RWPE2 (cell line): ENCODE measurements at regions not wholly inside any gene's neighbourhood (a gene's known extent, or its start where the extent isn't known, plus 50 kb on each side); places are given as distances from the start of the nearest gene placed in this dataset.

Experiments used
- ATAC-seq: fragments of 200-7000 bp; cut with Tn5 transposase; 3 replicates; pipeline ENCODE4 v1.9.1; 2021; ENCODE audit warnings: low read depth
- DNase-seq: peaks from one replicate; pipeline ENCODE4 v3.0.0-alpha.2; 2020; ENCODE audit warnings: low spot score
- H3K27ac ChIP-seq: fragments of 450-650 bp; 2 replicates; pipeline ENCODE4 v1.5.1; 2017; ENCODE audit warnings: mild to moderate bottlenecking; ENCODE audit not compliant: poor library complexity, severe bottlenecking
- H3K27me3 ChIP-seq: fragments of 250-450 bp; sonication (Bioruptor Pico); 2 replicates; pipeline ENCODE4 v1.5.1; 2021; ENCODE audit warnings: mild to moderate bottlenecking, moderate library complexity; ENCODE audit not compliant: insufficient read depth, poor library complexity, severe bottlenecking
- H3K36me3 ChIP-seq: fragments of 250-450 bp; sonication (Bioruptor Pico); 2 replicates; pipeline ENCODE4 v1.5.1; 2020; ENCODE audit warnings: low read depth, mild to moderate bottlenecking, moderate library complexity
- H3K4me1 ChIP-seq: fragments of 250-450 bp; sonication (Bioruptor Pico); 2 replicates; pipeline ENCODE4 v1.5.1; 2021; ENCODE audit warnings: mild to moderate bottlenecking, moderate library complexity; ENCODE audit not compliant: insufficient read depth, poor library complexity, severe bottlenecking
- H3K4me3 ChIP-seq: fragments of 250-450 bp; sonication (Bioruptor Pico); 2 replicates; pipeline ENCODE4 v1.5.1; 2021; ENCODE audit warnings: mild to moderate bottlenecking, moderate library complexity; ENCODE audit not compliant: severe bottlenecking
- H3K9me3 ChIP-seq: fragments of 250-450 bp; sonication (Bioruptor Pico); 2 replicates; pipeline ENCODE4 v1.5.1; 2021; ENCODE audit warnings: mild to moderate bottlenecking, moderate library complexity; ENCODE audit not compliant: severe bottlenecking
- CTCF ChIP-seq: fragments of 450-650 bp; IDR thresholded peaks from one replicate; pipeline ENCODE4 v1.5.1; 2017; ENCODE audit warnings: mild to moderate bottlenecking, moderate library complexity; ENCODE audit not compliant: poor library complexity, severe bottlenecking

- Histone ChIP-seq H3K27me3 (no peaks in the 10 kb centered on the region), H3K9me3 (no peaks in the 10 kb centered on the region), H3K4me1 (no peaks in the 10 kb centered on the region), H3K27ac (no peak overlapping the region), H3K4me3 (no peak overlapping the region), H3K36me3 (no peaks in the 10 kb centered on the region)
- DNase-seq (peak; percentile 29), ATAC-seq (no peak)
- TF ChIP-seq CTCF: no peak
Observed at GRCh38 chr3:176362191-176362731, 835.0 kb downstream of the TBL1XR1 start.

- Histone ChIP-seq H3K27ac (no peak overlapping the region), H3K27me3 (no peaks in the 10 kb centered on the region), H3K4me1 (no peaks in the 10 kb centered on the region), H3K9me3 (no peaks in the 10 kb centered on the region), H3K4me3 (no peak overlapping the region), H3K36me3 (no peaks in the 10 kb centered on the region)
- no peak for DNase-seq
- peak; percentile 7 for TF ChIP-seq CTCF
- ATAC-seq: no peak
Observed at GRCh38 chr3:176359211-176359610, 838.1 kb downstream of the TBL1XR1 start.

GRCh38 chr3:176357891-176358290, 839.4 kb downstream of the TBL1XR1 start:
- Histone ChIP-seq H3K4me3 (no peak overlapping the region), H3K27ac (no peak overlapping the region), H3K27me3 (no peaks in the 10 kb centered on the region), H3K9me3 (no peaks in the 10 kb centered on the region), H3K36me3 (no peaks in the 10 kb centered on the region), H3K4me1 (no peaks in the 10 kb centered on the region)
- no peak for DNase-seq
- no peak for ATAC-seq
- TF ChIP-seq CTCF: no peak

GRCh38 chr3:176354843-176355242, 842.4 kb downstream of the TBL1XR1 start:
- Histone ChIP-seq H3K36me3 (no peaks in the 10 kb centered on the region), H3K9me3 (no peaks in the 10 kb centered on the region), H3K4me1 (no peaks in the 10 kb centered on the region), H3K27ac (no peak overlapping the region), H3K27me3 (no peaks in the 10 kb centered on the region), H3K4me3 (no peak overlapping the region)
- no peak for ATAC-seq
- DNase-seq: no peak
- TF ChIP-seq CTCF: no peak

- no peaks in the 10 kb centered on the region for H3K36me3 ChIP-seq
- TF ChIP-seq CTCF: no peak
- ATAC-seq: no peak
- no peaks in the 10 kb centered on the region for H3K9me3 ChIP-seq
- no peak for DNase-seq
- no peak overlapping the region for H3K4me3 ChIP-seq
- H3K4me1 ChIP-seq: no peaks in the 10 kb centered on the region
- H3K27me3 ChIP-seq: no peaks in the 10 kb centered on the region
- no peak overlapping the region for H3K27ac ChIP-seq
Observed at GRCh38 chr3:176352716-176353334, 844.5 kb downstream of the TBL1XR1 start.
